Neural progenitor cell (in vitro differentiated cells): ENCODE measurements at regions not wholly inside any gene's neighbourhood (a gene's known extent, or its start where the extent isn't known, plus 50 kb on each side); places are given as distances from the start of the nearest gene placed in this dataset.

Source experiments
- DNase-seq: peaks from one replicate; pipeline ENCODE4 v3.0.0-alpha.2; 2016; ENCODE audit warnings: low spot score
- H2AFZ ChIP-seq: fragments of 200-600 bp; sonication (generic); replicated peaks from 2 replicates; pipeline ENCODE4 v1.6.1; 2016; ENCODE audit warnings: antibody characterized with exemption
- H3F3A ChIP-seq: fragments of 200-600 bp; sonication (generic); 2 replicates; pipeline ENCODE4 v1.6.1; 2016; ENCODE audit warnings: antibody characterized with exemption, low read depth
- H3K27ac ChIP-seq: fragments of 200-600 bp; sonication (generic); 2 replicates; pipeline ENCODE4 v1.5.1; 2016; ENCODE audit warnings: mild to moderate bottlenecking
- H3K27me3 ChIP-seq: fragments of 200-600 bp; sonication (generic); 2 replicates; pipeline ENCODE4 v1.6.1; 2016; ENCODE audit warnings: mild to moderate bottlenecking, moderate library complexity
- H3K36me3 ChIP-seq: fragments of 200-600 bp; sonication (generic); 2 replicates; pipeline ENCODE4 v1.5.1; 2016
- H3K4me1 ChIP-seq: fragments of 200-600 bp; sonication (generic); 2 replicates; pipeline ENCODE4 v1.6.1; 2016; ENCODE audit warnings: mixed run types
- H3K4me2 ChIP-seq: fragments of 200-600 bp; sonication (generic); 2 replicates; pipeline ENCODE4 v1.6.1; 2016
- H3K4me3 ChIP-seq: fragments of 200-600 bp; sonication (generic); 2 replicates; pipeline ENCODE4 v1.5.1; 2016
- H3K79me2 ChIP-seq: fragments of 200-600 bp; sonication (generic); 2 replicates; pipeline ENCODE4 v1.6.1; 2016; ENCODE audit warnings: low read depth
- H3K9ac ChIP-seq: fragments of 200-600 bp; sonication (generic); 2 replicates; pipeline ENCODE4 v1.6.1; 2016
- H3K9me3 ChIP-seq: fragments of 200-600 bp; sonication (generic); 2 replicates; pipeline ENCODE4 v1.5.1; 2016; ENCODE audit warnings: low read depth
- H4K20me1 ChIP-seq: fragments of 200-600 bp; sonication (generic); 2 replicates; pipeline ENCODE4 v1.6.1; 2016; ENCODE audit warnings: low read depth
- H3K27ac Mint-ChIP-seq: 3 replicates; pipeline ENCODE4 v1.8.0; 2021; ENCODE audit warnings: mixed read lengths
- H3K27me3 Mint-ChIP-seq: 2 replicates; pipeline ENCODE4 v1.8.0; 2022; ENCODE audit warnings: low read depth, mild to moderate bottlenecking, inconsistent platforms, moderate library complexity, mixed read lengths; ENCODE audit not compliant: insufficient read depth
- H3K36me3 Mint-ChIP-seq: 3 replicates; pipeline ENCODE4 v1.8.0; 2021; ENCODE audit warnings: mixed read lengths
- H3K4me1 Mint-ChIP-seq: 3 replicates; pipeline ENCODE4 v1.8.0; 2021; ENCODE audit warnings: mixed read lengths
- H3K4me3 Mint-ChIP-seq: 3 replicates; pipeline ENCODE4 v1.8.0; 2021; ENCODE audit warnings: mild to moderate bottlenecking, moderate library complexity, mixed read lengths
- H3K9me3 Mint-ChIP-seq: 3 replicates; pipeline ENCODE4 v1.8.0; 2020; ENCODE audit warnings: mixed read lengths
- CTCF ChIP-seq: fragments of 200-600 bp; sonication (generic); IDR thresholded peaks from 2 replicates; pipeline ENCODE4 v1.5.1; 2017; ENCODE audit warnings: antibody characterized with exemption, mild to moderate bottlenecking
- EZH2 ChIP-seq: fragments of 200-600 bp; sonication (generic); IDR thresholded peaks from 2 replicates; pipeline ENCODE4 v1.6.1; 2017; ENCODE audit warnings: antibody characterized with exemption, mild to moderate bottlenecking, moderate library complexity
- EZH2phosphoT487 ChIP-seq: fragments of 200-600 bp; sonication (generic); IDR thresholded peaks from 2 replicates; pipeline ENCODE4 v1.6.1; 2017; ENCODE audit warnings: antibody characterized with exemption

GRCh38 chr13:76163761-76164160 is 527.6 kb downstream of the LMO7 start:
- H3K4me1 Mint-ChIP-seq: no peaks in the 10 kb centered on the region
- H3F3A ChIP-seq: no peaks in the 10 kb centered on the region
- no peaks in the 10 kb centered on the region for H3K79me2 ChIP-seq
- H3K4me2 ChIP-seq: no peak overlapping the region
- no peaks in the 10 kb centered on the region for H3K36me3 Mint-ChIP-seq
- TF ChIP-seq EZH2 (no peak), EZH2phosphoT487 (no peak), CTCF (no peak)
- no peaks in the 10 kb centered on the region for H3K27me3 ChIP-seq
- H3K27ac ChIP-seq: no peak overlapping the region
- no peaks in the 10 kb centered on the region for H4K20me1 ChIP-seq
- H3K9ac ChIP-seq: no peak overlapping the region
- H3K9me3 ChIP-seq: no peaks in the 10 kb centered on the region
- no peak overlapping the region for H3K27ac Mint-ChIP-seq
- H3K27me3 Mint-ChIP-seq: peaks cover 5% of the 10 kb centered on the region
- H2AFZ ChIP-seq: no peak overlapping the region
- DNase-seq: no peak
- no peaks in the 10 kb centered on the region for H3K9me3 Mint-ChIP-seq
- H3K36me3 ChIP-seq: no peaks in the 10 kb centered on the region
- H3K4me3 ChIP-seq: no peak overlapping the region
- H3K4me1 ChIP-seq: no peaks in the 10 kb centered on the region
- no peak overlapping the region for H3K4me3 Mint-ChIP-seq

- Histone ChIP-seq H3F3A (no peaks in the 10 kb centered on the region), H3K4me2 (no peak overlapping the region), H3K4me3 (no peak overlapping the region), H3K27me3 (no peaks in the 10 kb centered on the region), H2AFZ (no peak overlapping the region), H3K36me3 (no peaks in the 10 kb centered on the region), H3K9ac (no peak overlapping the region), H3K27ac (no peak overlapping the region), H3K79me2 (no peaks in the 10 kb centered on the region), H3K4me1 (no peaks in the 10 kb centered on the region), H3K9me3 (no peaks in the 10 kb centered on the region), H4K20me1 (no peaks in the 10 kb centered on the region)
- peaks cover 5% of the 10 kb centered on the region for H3K27me3 Mint-ChIP-seq
- no peaks in the 10 kb centered on the region for H3K36me3 Mint-ChIP-seq
- H3K27ac Mint-ChIP-seq: no peak overlapping the region
- DNase-seq: no peak
- no peaks in the 10 kb centered on the region for H3K4me1 Mint-ChIP-seq
- no peak overlapping the region for H3K4me3 Mint-ChIP-seq
- TF ChIP-seq CTCF: no peak
- no peak for TF ChIP-seq EZH2
- no peak for TF ChIP-seq EZH2phosphoT487
- H3K9me3 Mint-ChIP-seq: no peaks in the 10 kb centered on the region
These were observed 525.1 kb downstream of the LMO7 start for GRCh38 chr13:76160961-76161925.

GRCh38 chr13:76160506-76160905 is 524.4 kb downstream of the LMO7 start:
- H3K4me3 Mint-ChIP-seq: no peak overlapping the region

More at GRCh38 chr13:76160506-76160905, 524.4 kb downstream of the LMO7 start:
- no peaks in the 10 kb centered on the region for H4K20me1 ChIP-seq
- H3K4me1 Mint-ChIP-seq: no peaks in the 10 kb centered on the region
- H3K27me3 Mint-ChIP-seq: peaks cover 5% of the 10 kb centered on the region
- no peaks in the 10 kb centered on the region for H3K4me1 ChIP-seq
- no peak for DNase-seq
- H3F3A ChIP-seq: no peaks in the 10 kb centered on the region
- no peaks in the 10 kb centered on the region for H3K36me3 Mint-ChIP-seq
- H3K9ac ChIP-seq: no peak overlapping the region
- H3K27me3 ChIP-seq: no peaks in the 10 kb centered on the region
- H3K79me2 ChIP-seq: no peaks in the 10 kb centered on the region
- H3K4me3 ChIP-seq: no peak overlapping the region
- H3K36me3 ChIP-seq: no peaks in the 10 kb centered on the region
- no peak overlapping the region for H2AFZ ChIP-seq
- H3K27ac ChIP-seq: no peak overlapping the region
- H3K9me3 ChIP-seq: no peaks in the 10 kb centered on the region
- TF ChIP-seq EZH2phosphoT487: no peak
- TF ChIP-seq EZH2: no peak
- no peak for TF ChIP-seq CTCF
- no peak overlapping the region for H3K4me2 ChIP-seq
- no peak overlapping the region for H3K27ac Mint-ChIP-seq
- no peaks in the 10 kb centered on the region for H3K9me3 Mint-ChIP-seq
